HCT116 (cell line): ENCODE measurements at regions not wholly inside any gene's neighbourhood (a gene's known extent, or its start where the extent isn't known, plus 50 kb on each side); places are given as distances from the start of the nearest gene placed in this dataset.

Source experiments
- ATAC-seq: fragments of 200-7000 bp; cut with Tn5 transposase; 2 replicates; pipeline ENCODE4 v1.9.1; 2020; ENCODE audit warnings: mild to moderate bottlenecking, moderate library complexity
- BruUV-seq: library from RNA; stranded (reverse); fragments of 400-500 nt; replicated peaks from 2 replicates; lab custom pipeline; 2021; lab: Mats Ljungman, UMichigan
- CTCF ChIA-PET: fragments of 300-600 bp; sonication (Branson Sonifier 250); formaldehyde crosslinking; loops from one replicate; lab custom pipeline; 2021; ENCODE audit warnings: antibody characterized with exemption; lab: Charles Lee
- POLR2A ChIA-PET: fragments of 300-600, 350-600 bp; sonication (Branson Sonifier 250); formaldehyde crosslinking; loops from one replicate; lab custom pipeline; 2021; ENCODE audit warnings: antibody characterized with exemption; lab: Charles Lee
- RAD21 ChIA-PET, 2 experiments: fragments of 300-600 bp; sonication (Branson Sonifier 250); formaldehyde crosslinking; loops; one replicate each; lab custom pipeline; 2023; ENCODE audit warnings: low total read pairs in 2 of 2; ENCODE audit not compliant: uncharacterized antibody in 2 of 2, unreplicated experiment in 2 of 2, low non-redundant PET in 1 of 2; lab: Charles Lee
- DNase-seq: peaks from one replicate; pipeline ENCODE4 v3.0.0-alpha.2; 2010; ENCODE audit warnings: low read depth, low spot score
- H2AFZ ChIP-seq: fragments of 200-600 bp; shearing (Covaris generic), sonication (generic); 2 replicates; pipeline ENCODE4 v1.6.1; 2017; ENCODE audit warnings: low read depth, mixed run types, mixed read lengths, antibody characterized with exemption, low read length; ENCODE audit not compliant: poor library complexity, severe bottlenecking
- H3K27ac ChIP-seq: 2 replicates; pipeline ENCODE4 v1.5.1; 2012; ENCODE audit warnings: low read depth, low read length
- H3K27me3 ChIP-seq: fragments of 200-600 bp; sonication (generic); 2 replicates; pipeline ENCODE4 v1.6.1; 2016; ENCODE audit warnings: mixed run types, low read length, mixed read lengths; ENCODE audit not compliant: insufficient read depth
- H3K36me3 ChIP-seq, 2 experiments: fragments of 200-500 bp in 1 of 2; fragments of 200-600 bp in 1 of 2; sonication (Bioruptor generic) in 1 of 2; sonication (generic) in 1 of 2; 2 replicates each; pipeline versions ENCODE4 v1.5.1 to v1.6.1; 2014 to 2016; ENCODE audit warnings: low read length in 2 of 2, inconsistent platforms in 1 of 2, mixed read lengths in 1 of 2, mixed run types in 1 of 2; ENCODE audit not compliant: insufficient read depth in 2 of 2, control insufficient read depth in 1 of 2
- H3K4me1 ChIP-seq, 2 experiments: fragments of 200-600 bp in 1 of 2; sonication (generic) in 1 of 2; 2 replicates each; pipeline versions ENCODE4 v1.5.1 to v1.6.1; 2012 to 2017; ENCODE audit warnings: low read length in 2 of 2, inconsistent platforms in 1 of 2, mild to moderate bottlenecking in 1 of 2, mixed read lengths in 1 of 2, mixed run types in 1 of 2, moderate library complexity in 1 of 2; ENCODE audit not compliant: insufficient read depth in 2 of 2, control insufficient read depth in 1 of 2
- H3K4me2 ChIP-seq: fragments of 200-600 bp; sonication (generic); 2 replicates; pipeline ENCODE4 v1.6.1; 2017; ENCODE audit warnings: mixed run types, low read length, mixed read lengths
- H3K4me3 ChIP-seq, 2 experiments: fragments of 200-600 bp in 1 of 2; sonication (generic) in 1 of 2; replicated peaks in 1 of 2; 2 replicates each; pipeline ENCODE4 v1.5.1; 2011 to 2016; ENCODE audit warnings: low read length in 2 of 2, control low read depth in 1 of 2, low read depth in 1 of 2, mild to moderate bottlenecking in 1 of 2, mixed read lengths in 1 of 2, mixed run types in 1 of 2
- H3K79me2 ChIP-seq: fragments of 200-600 bp; sonication (generic); 2 replicates; pipeline ENCODE4 v1.6.1; 2017; ENCODE audit warnings: mild to moderate bottlenecking, mixed run types, low read length, moderate library complexity, mixed read lengths; ENCODE audit not compliant: insufficient read depth
- H3K9ac ChIP-seq: fragments of 200-600 bp; sonication (generic); 2 replicates; pipeline ENCODE4 v1.6.1; 2016; ENCODE audit warnings: low read length, mixed read lengths
- H3K9me2 ChIP-seq: fragments of 200-600 bp; sonication (generic), shearing (Covaris generic); 2 replicates; pipeline ENCODE4 v1.6.1; 2017; ENCODE audit warnings: mixed run types, mild to moderate bottlenecking, moderate library complexity; ENCODE audit not compliant: insufficient read depth
- H3K9me3 ChIP-seq, 2 experiments: fragments of 200-500 bp in 1 of 2; fragments of 200-600 bp in 1 of 2; sonication (Bioruptor generic) in 1 of 2; sonication (generic) in 1 of 2; 2 replicates each; pipeline ENCODE4 v1.6.1; 2014 to 2017; ENCODE audit warnings: low read length in 2 of 2, mixed read lengths in 2 of 2, inconsistent platforms in 1 of 2, low read depth in 1 of 2, mild to moderate bottlenecking in 1 of 2, mixed run types in 1 of 2, moderate library complexity in 1 of 2; ENCODE audit not compliant: control insufficient read depth in 1 of 2, insufficient read depth in 1 of 2
- H4K20me1 ChIP-seq: fragments of 200-600 bp; sonication (generic), shearing (Covaris generic); 2 replicates; pipeline ENCODE4 v1.6.1; 2017; ENCODE audit warnings: mixed run types, mild to moderate bottlenecking, moderate library complexity; ENCODE audit not compliant: insufficient read depth
- CEBPB ChIP-seq: IDR thresholded peaks from 2 replicates; pipeline ENCODE4 v1.6.1; 2012; ENCODE audit warnings: low read depth
- EGR1 ChIP-seq: IDR thresholded peaks from 2 replicates; pipeline ENCODE4 v1.6.1; 2012; ENCODE audit warnings: low read depth
- EZH2 ChIP-seq: fragments of 200-600 bp; sonication (generic); IDR thresholded peaks from 2 replicates; pipeline ENCODE4 v1.6.1; 2017; ENCODE audit warnings: antibody characterized with exemption, mixed run types
- FOSL1 ChIP-seq: IDR thresholded peaks from 2 replicates; pipeline ENCODE4 v1.6.1; 2012; ENCODE audit warnings: low read depth
- JUND ChIP-seq: IDR thresholded peaks from 2 replicates; pipeline ENCODE4 v1.6.1; 2012
- POLR2AphosphoS5 ChIP-seq: IDR thresholded peaks from 2 replicates; pipeline ENCODE4 v1.6.1; 2011; ENCODE audit warnings: mild to moderate bottlenecking, low read depth, low read length, moderate library complexity
- RAD21 ChIP-seq: IDR thresholded peaks from 2 replicates; pipeline ENCODE4 v1.6.1; 2012; ENCODE audit warnings: low read depth, mild to moderate bottlenecking
- SIN3A ChIP-seq: IDR thresholded peaks from 2 replicates; pipeline ENCODE4 v1.6.1; 2012; ENCODE audit warnings: low read depth
- YY1 ChIP-seq: IDR thresholded peaks from 2 replicates; pipeline ENCODE4 v1.6.1; 2011; ENCODE audit warnings: low read length, low read depth, moderate library complexity, mild to moderate bottlenecking; ENCODE audit not compliant: insufficient replicate concordance; ENCODE audit errors: extremely low read depth
- ZFX ChIP-seq: fragments of 450-650 bp; IDR thresholded peaks from 2 replicates; pipeline ENCODE4 v1.6.1; 2017
- ZNF274 ChIP-seq: fragments of 200-500 bp; sonication (Bioruptor generic); IDR thresholded peaks from 2 replicates; pipeline ENCODE4 v1.6.1; 2014; ENCODE audit warnings: mild to moderate bottlenecking, low read depth, low read length, inconsistent platforms
- intact Hi-C: fragments of 100-400 bp; cut with micrococcal nuclease; formaldehyde crosslinking; loops from 2 replicates; pipeline ENCODE4 v1.10.0; 2022
- TF ChIP-seq, protein P1 (sequence below): IDR thresholded peaks from 2 replicates; pipeline ENCODE4 v1.6.1; 2012; ENCODE audit warnings: low read depth
- TF ChIP-seq, protein P2 (sequence below): IDR thresholded peaks from 2 replicates; pipeline ENCODE4 v1.6.1; 2012

DNA sequence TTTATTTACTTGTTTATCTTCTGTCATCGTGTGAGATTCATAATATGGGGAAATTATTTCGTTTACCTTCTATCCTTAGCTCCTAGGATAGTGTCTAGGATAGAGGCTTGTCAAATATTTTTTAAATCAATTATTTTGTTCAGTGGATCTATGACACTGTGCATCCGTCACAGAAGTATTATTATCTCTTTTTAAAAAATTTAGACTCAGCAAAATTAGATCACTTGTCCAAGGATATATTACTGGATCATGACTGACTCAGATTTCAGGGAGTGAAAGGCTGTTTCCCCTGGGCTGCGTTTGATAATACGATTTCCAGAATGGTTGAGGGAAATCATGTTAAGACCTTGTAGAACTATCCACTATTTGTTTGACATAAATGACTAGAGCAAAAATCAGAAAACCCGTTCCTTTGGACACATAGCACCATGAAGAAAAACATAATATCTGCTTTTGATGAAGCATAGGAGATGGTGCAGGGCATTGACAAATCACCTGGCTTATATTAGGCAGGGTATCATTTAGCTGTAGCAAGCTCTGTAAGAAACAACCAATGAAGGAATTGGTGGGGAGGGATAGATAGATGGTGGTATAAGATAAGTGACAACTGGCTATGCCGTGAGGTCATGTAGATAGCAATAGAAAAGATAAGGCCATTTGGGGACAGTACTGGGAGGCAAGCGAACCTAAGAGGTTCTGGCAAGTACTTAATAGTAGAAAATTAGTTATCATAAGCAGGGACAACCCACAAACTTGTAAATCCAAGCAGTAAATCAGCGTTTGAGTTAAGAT, 465.2 kb upstream of the MAN1A1 start:
- Histone ChIP-seq H3K27ac (no peak overlapping the region), H3K4me1 (no peaks in the 10 kb centered on the region), H4K20me1 (no peaks in the 10 kb centered on the region), H3K79me2 (no peaks in the 10 kb centered on the region), H3K36me3 (no peaks in the 10 kb centered on the region), H3K9me2 (no peaks in the 10 kb centered on the region), H3K4me3 (no peak overlapping the region), H3K4me2 (no peak overlapping the region), H3K27me3 (no peaks in the 10 kb centered on the region), H3K9me3 (no peaks in the 10 kb centered on the region), H2AFZ (no peak overlapping the region), H3K9ac (no peak overlapping the region)
- ChIA-PET CTCF (no interaction called here), POLR2A (no interaction called here), RAD21 (no interaction called here)
- intact Hi-C loops, result no loop called here
- BruUV-seq, result no TSS peak
- no peak for ATAC-seq
- no peak for TF ChIP-seq ZFX
- TF ChIP-seq JUND, result no peak
- no peak for TF ChIP-seq YY1
- no peak for TF ChIP-seq EGR1
- no peak for TF ChIP-seq EZH2
- TF ChIP-seq, protein P1, sequence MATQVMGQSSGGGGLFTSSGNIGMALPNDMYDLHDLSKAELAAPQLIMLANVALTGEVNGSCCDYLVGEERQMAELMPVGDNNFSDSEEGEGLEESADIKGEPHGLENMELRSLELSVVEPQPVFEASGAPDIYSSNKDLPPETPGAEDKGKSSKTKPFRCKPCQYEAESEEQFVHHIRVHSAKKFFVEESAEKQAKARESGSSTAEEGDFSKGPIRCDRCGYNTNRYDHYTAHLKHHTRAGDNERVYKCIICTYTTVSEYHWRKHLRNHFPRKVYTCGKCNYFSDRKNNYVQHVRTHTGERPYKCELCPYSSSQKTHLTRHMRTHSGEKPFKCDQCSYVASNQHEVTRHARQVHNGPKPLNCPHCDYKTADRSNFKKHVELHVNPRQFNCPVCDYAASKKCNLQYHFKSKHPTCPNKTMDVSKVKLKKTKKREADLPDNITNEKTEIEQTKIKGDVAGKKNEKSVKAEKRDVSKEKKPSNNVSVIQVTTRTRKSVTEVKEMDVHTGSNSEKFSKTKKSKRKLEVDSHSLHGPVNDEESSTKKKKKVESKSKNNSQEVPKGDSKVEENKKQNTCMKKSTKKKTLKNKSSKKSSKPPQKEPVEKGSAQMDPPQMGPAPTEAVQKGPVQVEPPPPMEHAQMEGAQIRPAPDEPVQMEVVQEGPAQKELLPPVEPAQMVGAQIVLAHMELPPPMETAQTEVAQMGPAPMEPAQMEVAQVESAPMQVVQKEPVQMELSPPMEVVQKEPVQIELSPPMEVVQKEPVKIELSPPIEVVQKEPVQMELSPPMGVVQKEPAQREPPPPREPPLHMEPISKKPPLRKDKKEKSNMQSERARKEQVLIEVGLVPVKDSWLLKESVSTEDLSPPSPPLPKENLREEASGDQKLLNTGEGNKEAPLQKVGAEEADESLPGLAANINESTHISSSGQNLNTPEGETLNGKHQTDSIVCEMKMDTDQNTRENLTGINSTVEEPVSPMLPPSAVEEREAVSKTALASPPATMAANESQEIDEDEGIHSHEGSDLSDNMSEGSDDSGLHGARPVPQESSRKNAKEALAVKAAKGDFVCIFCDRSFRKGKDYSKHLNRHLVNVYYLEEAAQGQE, result no peak
- TF ChIP-seq SIN3A, result no peak
- TF ChIP-seq ZNF274, result no peak
- no peak for TF ChIP-seq POLR2AphosphoS5
- TF ChIP-seq, protein P2, sequence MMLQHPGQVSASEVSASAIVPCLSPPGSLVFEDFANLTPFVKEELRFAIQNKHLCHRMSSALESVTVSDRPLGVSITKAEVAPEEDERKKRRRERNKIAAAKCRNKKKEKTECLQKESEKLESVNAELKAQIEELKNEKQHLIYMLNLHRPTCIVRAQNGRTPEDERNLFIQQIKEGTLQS, result no peak
- no peak for TF ChIP-seq RAD21
- no peak for TF ChIP-seq FOSL1
- no peak for TF ChIP-seq CEBPB
- DNase-seq, result no peak
